ENCODE measurements at regions not wholly inside any gene's neighbourhood (a gene's known extent, or its start where the extent isn't known, plus 50 kb on each side); places are given as distances from the start of the nearest gene placed in this dataset.
"Not testable (repeated sequence)": the region's sequence is repeated elsewhere in the genome, so short reads cannot be mapped to it uniquely, and the experiment has no call there.

DNA sequence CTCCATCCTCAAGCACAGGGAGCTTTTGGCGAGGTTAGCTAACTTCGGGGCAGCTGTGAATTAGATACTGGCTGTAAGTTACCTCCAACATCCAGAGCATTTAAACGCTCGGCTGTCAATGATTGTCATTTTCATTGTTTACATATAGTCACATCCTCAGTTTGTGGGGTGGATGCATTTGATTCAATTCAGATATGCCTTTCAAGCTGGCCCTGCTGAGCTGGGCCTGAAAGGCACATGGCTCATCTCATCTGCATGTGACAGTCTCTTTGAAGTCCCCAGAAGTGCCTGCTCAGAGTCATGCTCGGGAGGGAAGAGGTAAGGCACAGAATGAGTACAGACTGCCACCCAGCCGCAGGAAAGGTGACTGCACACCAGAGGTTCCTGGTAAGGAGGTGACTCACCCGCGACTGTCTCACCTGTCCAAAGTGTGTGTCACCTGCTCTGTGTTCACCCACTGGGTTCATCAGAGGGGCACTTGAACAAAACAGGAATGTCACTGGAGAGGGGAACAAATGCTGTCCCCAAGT is 281.2 kb upstream of the PLGLB2 start:
- H3K27ac ChIP-seq (replicated peaks); DNase-seq (ENCODE audit: low read depth in 1 of 2, low spot score in 1 of 2); H3K4me3 ChIP-seq (replicated peaks; ENCODE audit: insufficient read depth, low read length); H3K27me3 ChIP-seq (ENCODE audit: insufficient read depth, poor library complexity, severe bottlenecking): not testable (repeated sequence)

DNA sequence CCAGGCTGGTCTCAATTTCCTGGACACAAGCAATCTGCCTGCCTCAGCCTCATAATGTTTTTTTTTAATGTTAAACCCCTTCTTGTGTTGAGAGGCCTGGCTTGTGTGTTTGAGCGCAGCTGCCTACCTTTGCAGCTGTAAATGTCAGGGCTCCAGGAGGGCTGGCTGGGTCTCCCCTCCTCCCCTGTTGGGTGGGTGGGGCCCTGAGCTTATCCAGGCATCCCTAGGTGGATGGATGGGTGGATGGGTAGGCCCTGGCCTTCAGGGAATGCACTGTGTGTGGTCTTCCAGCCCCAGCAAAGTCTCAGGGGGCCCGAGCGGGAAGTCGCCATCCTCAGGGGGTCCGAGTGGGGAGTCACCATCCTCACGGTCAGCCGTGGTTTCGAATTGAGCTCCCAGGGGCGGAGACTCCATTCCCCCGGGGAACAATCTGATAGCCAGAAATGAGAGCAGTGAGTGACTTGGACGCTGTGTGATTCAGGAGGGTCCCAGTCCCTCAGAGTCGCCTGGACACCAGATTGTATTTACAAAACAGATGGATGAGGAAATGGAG is 279.4 kb upstream of the PLGLB2 start:
- not testable (repeated sequence) for DNase-seq (ENCODE audit: low read depth in 1 of 2, low spot score in 1 of 2); H3K27me3 ChIP-seq (ENCODE audit: insufficient read depth, poor library complexity, severe bottlenecking); H3K4me3 ChIP-seq (replicated peaks; ENCODE audit: insufficient read depth, low read length)
- peak overlapping the region; percentile 52 for H3K27ac ChIP-seq (replicated peaks)

DNA sequence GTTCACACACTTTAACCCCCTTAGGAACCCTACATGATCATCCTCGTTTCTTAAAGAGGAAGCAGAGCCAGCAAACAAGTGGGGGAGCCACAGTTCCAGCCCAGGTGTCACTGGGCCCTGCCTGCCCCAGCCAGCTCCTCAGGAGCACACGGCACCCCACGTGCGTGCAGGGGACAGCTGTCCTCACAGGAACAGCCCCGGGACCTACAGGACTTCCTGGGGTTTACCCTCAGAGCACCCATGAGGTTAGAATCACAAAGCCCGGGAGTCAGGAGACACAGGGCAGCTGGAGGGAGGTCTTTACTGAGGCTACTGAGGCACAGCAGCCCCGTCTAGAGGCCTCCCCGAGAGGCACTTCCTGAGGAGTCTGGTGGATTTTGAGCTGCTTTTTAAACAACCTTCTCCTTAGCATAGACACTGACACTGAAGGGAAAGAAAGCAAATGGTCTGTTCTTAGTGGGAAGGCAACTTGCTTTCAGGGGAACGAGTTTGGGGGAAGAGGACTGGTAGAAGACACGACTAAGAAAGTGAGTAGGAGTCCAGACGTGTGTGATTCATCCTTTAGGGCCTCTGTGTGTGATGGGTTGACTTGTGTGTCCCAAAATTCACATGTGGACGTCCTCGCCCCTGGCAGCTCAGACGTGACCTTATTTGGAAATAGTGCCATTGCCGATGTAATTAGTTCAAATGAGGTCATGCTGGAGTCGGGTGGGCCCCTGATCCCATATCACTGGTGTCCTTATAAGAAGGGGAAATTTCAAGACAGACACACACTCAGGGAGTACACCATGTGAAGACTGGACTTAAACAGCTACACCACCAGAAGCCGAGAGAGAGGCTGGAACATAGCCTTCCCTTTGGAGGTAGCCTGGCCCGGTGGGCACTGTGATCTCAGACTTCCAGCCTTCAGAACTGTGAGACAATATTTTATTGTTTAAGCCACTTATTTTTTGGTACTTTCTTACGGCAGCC is 278.4 kb upstream of the PLGLB2 start:
- peak; percentile 49 to 70 for DNase-seq (ENCODE audit: low read depth in 1 of 2, low spot score in 1 of 2)
- TF ChIP-seq POLR2AphosphoS5 (IDR thresholded peaks at IDR 0.05; ENCODE audit: low read depth), result peak; percentile 65
- H3K4me3 ChIP-seq (replicated peaks; ENCODE audit: insufficient read depth, low read length); H3K27me3 ChIP-seq (ENCODE audit: insufficient read depth, poor library complexity, severe bottlenecking): not testable (repeated sequence)
- H3K27ac ChIP-seq (replicated peaks), result peak overlapping the region; percentile 80

DNA sequence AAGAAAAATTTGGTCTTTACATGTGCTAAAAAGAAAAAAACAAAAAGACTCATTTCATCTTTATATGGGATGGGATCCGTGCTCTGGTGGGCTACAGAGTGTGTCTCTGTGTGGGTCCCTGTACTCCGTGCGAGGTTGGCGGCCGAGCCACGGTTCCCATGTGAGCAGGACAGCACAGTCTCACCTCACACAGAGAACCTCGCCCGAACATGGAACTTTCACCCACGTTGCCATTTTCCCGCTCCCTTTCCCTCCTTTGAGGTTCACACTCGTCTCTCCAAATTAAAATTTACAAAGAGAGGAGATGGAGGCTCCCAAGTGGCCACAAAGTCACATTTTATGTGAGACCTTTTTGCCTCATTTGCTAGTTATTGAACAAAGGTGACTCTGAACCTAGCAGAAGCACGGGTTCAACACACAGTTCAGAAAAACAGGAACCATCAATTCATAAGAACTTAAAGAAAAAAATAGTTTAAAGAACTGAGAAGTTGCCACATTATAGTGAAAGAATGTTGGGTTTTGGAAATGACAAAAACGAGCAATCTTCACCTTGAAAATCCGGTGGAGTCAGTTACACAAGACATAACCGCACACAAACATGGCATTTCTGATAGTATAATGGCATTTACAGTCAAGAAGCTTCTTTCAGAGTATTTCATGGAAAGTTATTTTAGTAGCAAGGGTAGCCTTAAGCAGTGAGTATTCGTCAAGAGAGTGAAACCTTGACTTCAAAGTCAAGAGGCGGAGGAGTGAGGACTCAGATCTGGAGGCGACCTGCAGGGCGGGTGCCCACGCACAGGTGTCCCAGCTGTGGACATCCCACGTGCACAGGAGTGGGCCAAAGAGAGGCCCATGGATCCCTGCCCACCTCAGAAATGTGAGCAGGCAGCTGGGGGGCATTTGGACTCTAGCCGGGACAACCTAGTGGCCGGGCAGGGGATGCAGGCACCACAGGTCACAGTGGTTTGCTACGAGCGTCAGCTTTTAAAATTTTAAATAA is 277.2 kb upstream of the PLGLB2 start:
- H3K27me3 ChIP-seq (ENCODE audit: insufficient read depth, poor library complexity, severe bottlenecking), result not testable (repeated sequence)
- H3K27ac ChIP-seq (replicated peaks), result peak overlapping the region; percentile 81
- peak overlapping the region; percentile 11; the same call in 1 of the 2 replicates for H3K4me3 ChIP-seq (replicated peaks; ENCODE audit: insufficient read depth, low read length)
- peak in 1 of 2 experiments; percentile 45 for DNase-seq (ENCODE audit: low read depth in 1 of 2, low spot score in 1 of 2)

DNA sequence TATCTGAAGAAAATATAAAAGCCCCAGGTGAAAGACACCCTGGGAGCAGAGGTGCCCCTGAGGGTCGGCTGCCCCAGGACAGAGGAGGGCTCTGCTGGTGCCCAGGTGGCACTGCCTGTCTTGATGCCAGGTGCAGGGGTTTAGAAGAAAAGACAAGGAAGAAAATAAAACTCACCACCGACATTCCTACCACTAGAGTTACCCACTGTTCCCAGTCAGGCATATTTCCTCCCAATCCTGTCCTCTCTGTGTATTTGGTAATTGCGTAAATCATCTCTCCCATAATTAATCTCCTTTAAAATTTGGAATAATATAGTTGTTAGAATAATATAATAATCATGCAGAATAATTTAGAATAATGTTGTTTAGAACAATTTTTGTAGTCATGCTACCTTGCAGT is 276.4 kb upstream of the PLGLB2 start:
- H3K27ac ChIP-seq (replicated peaks), result peak overlapping the region; percentile 81
- not testable (repeated sequence) for H3K27me3 ChIP-seq (ENCODE audit: insufficient read depth, poor library complexity, severe bottlenecking); H3K4me3 ChIP-seq (replicated peaks; ENCODE audit: insufficient read depth, low read length); DNase-seq (ENCODE audit: low read depth in 1 of 2, low spot score in 1 of 2)

DNA sequence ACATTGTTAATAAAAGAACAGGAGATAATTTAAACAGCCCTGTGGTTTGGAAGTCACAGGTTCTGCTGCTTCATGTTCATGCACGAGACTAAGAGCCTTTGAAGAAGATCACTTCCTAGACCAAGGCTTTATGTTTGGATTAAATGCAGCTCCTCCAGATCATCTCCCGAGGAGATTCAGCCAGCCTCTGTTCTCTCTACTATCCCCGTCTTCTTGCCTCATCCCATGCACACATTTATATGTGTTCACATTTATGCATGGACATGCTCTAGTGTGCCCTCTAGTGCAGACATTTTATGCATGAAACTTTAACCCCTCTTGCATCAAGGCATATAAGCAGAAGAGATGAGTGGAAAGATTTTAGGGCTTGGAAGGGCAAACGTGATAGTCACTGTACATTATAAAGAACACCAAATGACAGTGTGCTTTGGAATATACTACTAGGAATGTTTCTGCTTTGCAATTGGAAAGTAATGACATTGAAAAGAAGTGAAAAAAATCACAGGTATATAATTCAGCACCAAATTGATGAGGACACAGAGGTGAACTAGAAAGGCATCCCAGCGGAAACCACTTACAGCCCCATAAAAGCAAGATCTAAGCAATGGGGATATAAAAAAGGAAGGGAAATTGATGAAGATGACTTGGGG is 271.5 kb upstream of the PLGLB2 start:
- H3K4me3 ChIP-seq (replicated peaks; ENCODE audit: insufficient read depth, low read length); H3K27ac ChIP-seq (replicated peaks); DNase-seq (ENCODE audit: low read depth in 1 of 2, low spot score in 1 of 2); H3K27me3 ChIP-seq (ENCODE audit: insufficient read depth, poor library complexity, severe bottlenecking): not testable (repeated sequence)

DNA sequence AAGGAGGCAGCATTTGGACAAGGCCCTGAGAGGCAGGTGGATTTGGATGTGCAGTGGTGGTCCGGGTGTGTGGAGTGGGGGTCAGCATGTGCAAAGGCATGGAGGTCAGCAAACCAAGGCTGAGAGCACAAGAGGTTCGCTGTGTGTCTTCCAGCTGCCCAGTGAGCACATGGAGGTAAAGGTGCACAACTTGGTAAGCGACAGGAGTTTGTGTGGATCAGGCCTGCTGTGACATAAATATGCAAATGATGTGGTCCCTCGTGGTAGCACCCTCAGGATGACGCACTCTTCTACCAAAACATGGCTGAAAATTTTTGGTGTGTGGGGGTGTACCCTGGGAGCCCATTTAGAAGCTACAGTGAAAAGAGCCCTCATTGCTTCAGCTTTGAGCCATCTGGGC is 271.0 kb upstream of the PLGLB2 start:
- DNase-seq (ENCODE audit: low read depth in 1 of 2, low spot score in 1 of 2); H3K27ac ChIP-seq (replicated peaks); H3K4me3 ChIP-seq (replicated peaks; ENCODE audit: insufficient read depth, low read length); H3K27me3 ChIP-seq (ENCODE audit: insufficient read depth, poor library complexity, severe bottlenecking): not testable (repeated sequence)

DNA sequence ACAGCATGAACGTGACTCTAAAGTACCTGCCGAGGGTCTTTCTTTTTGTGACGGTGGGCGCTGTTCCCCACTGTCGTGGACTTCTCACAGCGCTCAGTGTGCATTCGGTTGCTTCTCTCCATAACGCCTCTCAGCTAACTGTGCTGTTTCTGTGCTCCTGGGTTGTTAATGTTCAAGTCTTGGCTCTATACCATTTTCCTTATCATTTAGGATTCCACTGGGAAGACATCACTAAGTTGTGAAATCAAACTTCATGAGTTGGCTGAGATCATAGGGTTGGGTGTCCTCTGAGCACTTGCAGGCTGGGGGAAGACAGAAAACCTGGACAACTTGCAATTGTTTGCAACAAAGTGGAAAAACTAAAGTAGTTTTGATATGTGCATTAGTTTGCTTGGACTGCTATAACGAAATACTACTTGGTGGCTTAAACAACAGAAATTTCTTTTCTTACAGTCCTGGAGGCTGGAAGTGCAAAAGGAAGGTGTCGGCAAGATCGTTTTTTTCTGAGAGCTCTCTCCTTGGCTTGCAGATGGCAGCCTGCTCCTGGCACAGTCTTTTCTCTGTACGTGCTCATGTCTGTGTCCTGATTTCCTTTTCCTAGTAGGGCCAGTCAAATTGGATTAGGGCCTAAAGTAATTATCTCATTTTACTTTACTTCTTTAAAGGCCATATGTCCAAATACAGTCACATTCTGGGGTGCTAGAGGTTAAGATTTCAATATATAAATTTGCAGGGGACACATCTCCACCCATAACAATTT is 270.0 kb upstream of the PLGLB2 start:
- not testable (repeated sequence) for H3K27ac ChIP-seq (replicated peaks)

DNA sequence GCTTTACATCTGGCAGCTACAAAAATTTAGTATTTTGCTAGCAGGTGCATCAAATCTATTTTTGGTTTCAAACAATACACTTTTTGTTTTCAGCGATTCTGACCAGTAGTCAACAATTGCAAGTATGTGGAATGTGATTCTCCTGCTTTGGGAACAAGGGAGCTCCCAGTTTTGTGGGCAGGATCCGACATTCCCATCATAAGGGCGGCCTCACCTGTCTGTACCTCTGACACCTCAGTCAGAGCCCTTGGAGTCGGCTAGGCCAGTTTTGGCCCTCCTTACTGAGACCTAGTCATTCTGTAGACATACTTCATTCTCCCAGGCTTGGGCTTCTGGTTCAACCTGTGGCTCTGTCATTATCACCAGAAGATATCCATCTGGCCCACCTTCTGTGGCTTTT is 269.0 kb upstream of the PLGLB2 start:
- not testable (repeated sequence) for DNase-seq (ENCODE audit: low read depth in 1 of 2, low spot score in 1 of 2); H3K27me3 ChIP-seq (ENCODE audit: insufficient read depth, poor library complexity, severe bottlenecking); H3K27ac ChIP-seq (replicated peaks); H3K4me3 ChIP-seq (replicated peaks; ENCODE audit: insufficient read depth, low read length)

More for the DNA sequence above, 270.0 kb upstream of the PLGLB2 start:
- not testable (repeated sequence) for H3K27me3 ChIP-seq (ENCODE audit: insufficient read depth, poor library complexity, severe bottlenecking); H3K4me3 ChIP-seq (replicated peaks; ENCODE audit: insufficient read depth, low read length); DNase-seq (ENCODE audit: low read depth in 1 of 2, low spot score in 1 of 2)

DNA sequence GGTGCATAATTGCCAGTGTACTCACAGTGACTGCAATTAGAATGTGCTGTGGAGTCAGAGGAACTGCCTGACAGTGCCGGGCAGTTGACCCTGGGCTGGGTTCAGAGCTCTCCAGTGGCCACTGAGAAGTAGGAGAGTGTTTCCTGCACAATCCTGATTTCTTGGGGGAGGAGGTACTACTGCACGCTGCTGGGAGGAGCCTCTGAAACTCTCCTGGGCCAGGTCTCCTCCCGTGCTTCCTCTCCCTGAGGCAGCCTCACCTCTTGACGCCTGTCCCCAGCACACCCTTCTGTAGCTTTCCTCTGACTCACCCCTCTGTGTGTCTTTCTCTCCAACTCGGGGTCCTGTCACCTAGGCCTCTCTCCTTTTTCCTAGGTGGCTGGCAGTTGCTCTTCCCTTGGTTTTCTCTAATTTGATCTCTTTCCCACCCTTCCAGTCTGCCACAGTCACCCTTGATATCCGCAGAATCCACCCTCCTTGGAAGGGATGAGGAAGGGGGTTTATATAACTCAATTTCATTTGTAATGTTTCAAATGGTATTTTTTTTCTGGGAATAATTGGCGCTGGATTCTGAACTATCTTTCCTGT is 264.7 kb upstream of the PLGLB2 start:
- H3K27ac ChIP-seq (replicated peaks); H3K4me3 ChIP-seq (replicated peaks; ENCODE audit: insufficient read depth, low read length); DNase-seq (ENCODE audit: low read depth in 1 of 2, low spot score in 1 of 2); H3K27me3 ChIP-seq (ENCODE audit: insufficient read depth, poor library complexity, severe bottlenecking): not testable (repeated sequence)

DNA sequence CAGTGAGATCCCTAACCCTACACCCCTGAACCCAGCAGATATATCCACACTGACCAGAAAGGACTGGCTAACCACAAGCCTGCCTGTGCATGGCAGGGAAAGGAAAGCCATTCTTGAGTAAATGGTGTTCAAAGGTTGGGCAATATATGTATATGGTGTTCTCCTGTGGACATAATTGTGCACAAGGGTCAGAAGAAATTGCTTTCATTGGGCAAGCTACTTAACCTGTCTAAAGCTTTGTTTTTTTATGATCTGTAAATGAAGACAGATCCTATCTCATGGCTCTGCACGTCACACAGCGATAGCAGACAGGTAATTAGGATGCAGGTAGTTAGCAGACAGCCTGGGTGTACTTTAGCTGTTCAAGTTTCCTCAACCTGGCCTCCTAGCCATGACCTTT is 263.5 kb upstream of the PLGLB2 start:
- not testable (repeated sequence) for DNase-seq (ENCODE audit: low read depth in 1 of 2, low spot score in 1 of 2); H3K27me3 ChIP-seq (ENCODE audit: insufficient read depth, poor library complexity, severe bottlenecking); H3K4me3 ChIP-seq (replicated peaks; ENCODE audit: insufficient read depth, low read length); H3K27ac ChIP-seq (replicated peaks)

DNA sequence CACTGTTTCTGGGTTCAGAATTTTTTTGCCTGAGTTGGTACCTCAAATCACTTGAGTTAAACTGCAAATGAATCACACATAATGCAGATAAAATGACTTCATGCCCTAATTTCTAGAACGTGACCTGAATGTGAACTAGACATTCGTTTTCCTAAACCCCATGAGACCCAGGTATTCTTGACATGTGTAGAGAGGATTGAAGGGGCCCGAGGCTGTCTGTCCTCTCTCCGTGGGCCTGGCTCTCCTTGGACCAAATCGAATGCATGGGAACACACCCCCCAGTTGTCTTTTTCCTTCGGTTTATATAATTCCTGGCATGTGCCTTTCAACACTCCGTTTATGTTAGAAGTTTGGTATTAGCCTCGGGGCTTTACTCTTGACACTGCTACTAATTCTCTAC is 262.4 kb upstream of the PLGLB2 start:
- not testable (repeated sequence) for H3K27ac ChIP-seq (replicated peaks); DNase-seq (ENCODE audit: low read depth in 1 of 2, low spot score in 1 of 2); H3K4me3 ChIP-seq (replicated peaks; ENCODE audit: insufficient read depth, low read length); H3K27me3 ChIP-seq (ENCODE audit: insufficient read depth, poor library complexity, severe bottlenecking)

DNA sequence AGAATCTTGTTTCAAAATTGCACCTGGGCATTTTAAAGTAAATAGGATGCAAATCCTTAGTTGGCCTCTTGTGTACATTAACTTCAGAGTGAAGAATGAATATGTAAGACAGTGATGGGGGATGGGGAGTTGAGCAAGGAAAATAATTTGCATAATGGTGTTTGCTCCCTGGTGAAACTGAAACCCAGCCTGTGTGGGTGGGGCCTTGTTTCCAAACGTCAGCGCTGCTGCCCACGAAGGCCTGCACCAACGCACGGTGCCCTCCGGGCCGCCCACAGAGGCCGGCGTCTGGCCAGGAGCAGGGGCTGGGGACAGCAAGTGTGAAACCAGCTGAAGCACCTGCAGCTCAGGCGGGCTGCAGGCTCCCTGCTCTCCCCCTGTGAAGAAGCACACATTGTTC is 262.0 kb upstream of the PLGLB2 start:
- not testable (repeated sequence) for H3K27me3 ChIP-seq (ENCODE audit: insufficient read depth, poor library complexity, severe bottlenecking); H3K4me3 ChIP-seq (replicated peaks; ENCODE audit: insufficient read depth, low read length); H3K27ac ChIP-seq (replicated peaks)
- peak in 1 of 2 experiments; percentile 64 for DNase-seq (ENCODE audit: low read depth in 1 of 2, low spot score in 1 of 2)
